HUDEP-2 (cell line): ENCODE measurements at regions not wholly inside any gene's neighbourhood (a gene's known extent, or its start where the extent isn't known, plus 50 kb on each side); places are given as distances from the start of the nearest gene placed in this dataset.

ENCODE experiments used
- DNase-seq, 76 experiments: peaks; one replicate each; lab custom pipeline; 2025; ENCODE audit not compliant: unreplicated experiment in 76 of 76; lab: John Stamatoyannopoulos, UW

DNA sequence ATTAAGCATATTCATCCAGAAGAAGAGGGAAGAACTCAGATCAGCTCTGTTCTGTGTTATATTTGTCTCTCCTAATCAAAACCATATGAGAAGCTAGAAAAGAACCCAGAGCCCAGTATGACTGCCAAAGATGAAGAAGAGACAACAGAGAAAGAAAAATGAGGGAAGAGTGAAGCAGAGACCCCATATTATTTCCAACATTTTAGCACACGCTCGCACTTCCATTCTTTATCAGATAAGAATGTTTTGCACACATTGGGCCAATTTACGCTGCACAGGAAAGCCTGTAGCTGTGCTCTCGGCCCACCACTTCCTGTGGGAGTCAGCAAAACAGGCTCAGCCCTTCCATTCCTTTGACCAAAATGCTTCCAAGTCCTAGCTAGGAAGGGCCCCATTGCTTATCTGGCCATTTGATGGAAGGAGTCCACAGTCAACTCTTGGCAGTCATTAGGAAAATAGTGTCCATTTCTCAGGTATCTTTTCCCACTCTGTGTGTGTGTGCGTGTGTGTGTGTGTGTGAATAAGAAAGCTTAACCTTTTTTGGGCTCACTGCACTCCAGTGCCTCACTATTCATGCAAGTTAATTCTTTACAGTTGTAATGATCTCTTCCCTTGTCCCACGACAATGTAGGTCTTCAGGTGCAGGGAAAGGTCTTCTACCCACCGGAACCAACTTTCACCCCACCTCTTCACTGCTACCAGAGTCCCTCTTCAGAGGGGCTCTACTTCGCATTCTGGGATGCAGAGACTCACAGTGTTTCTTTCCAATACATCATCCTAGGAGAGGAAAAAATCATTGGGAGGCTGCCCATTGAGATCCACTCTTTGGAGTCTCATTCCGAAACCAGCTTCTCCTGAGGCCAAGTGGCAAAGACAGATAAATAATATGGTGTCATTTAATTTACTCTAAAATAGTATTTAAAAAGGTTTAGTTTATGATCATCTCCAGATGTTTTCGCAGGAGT is 237.5 kb downstream of the COG6 start:
- no peak for DNase-seq

DNA sequence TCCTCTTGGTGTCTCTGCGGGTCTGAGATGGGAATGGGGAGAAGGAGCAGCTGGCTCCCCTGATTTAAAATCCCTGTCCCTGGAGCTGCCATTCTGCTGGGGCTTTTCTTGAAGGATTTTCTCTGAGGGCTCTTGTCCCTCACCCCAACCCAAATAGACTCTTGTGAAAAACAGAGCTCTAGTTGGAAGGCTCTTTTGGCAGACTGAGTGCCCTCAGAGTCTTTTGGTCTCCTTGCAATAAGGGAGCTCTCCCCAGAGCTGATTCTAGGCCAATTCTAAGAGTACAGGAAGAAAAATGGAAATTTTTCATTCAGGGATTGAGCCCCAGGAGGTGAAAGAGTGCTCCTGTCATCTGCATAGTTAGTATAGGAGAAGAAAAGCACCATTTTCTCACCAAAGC is 238.3 kb downstream of the COG6 start:
- DNase-seq = no peak

DNA sequence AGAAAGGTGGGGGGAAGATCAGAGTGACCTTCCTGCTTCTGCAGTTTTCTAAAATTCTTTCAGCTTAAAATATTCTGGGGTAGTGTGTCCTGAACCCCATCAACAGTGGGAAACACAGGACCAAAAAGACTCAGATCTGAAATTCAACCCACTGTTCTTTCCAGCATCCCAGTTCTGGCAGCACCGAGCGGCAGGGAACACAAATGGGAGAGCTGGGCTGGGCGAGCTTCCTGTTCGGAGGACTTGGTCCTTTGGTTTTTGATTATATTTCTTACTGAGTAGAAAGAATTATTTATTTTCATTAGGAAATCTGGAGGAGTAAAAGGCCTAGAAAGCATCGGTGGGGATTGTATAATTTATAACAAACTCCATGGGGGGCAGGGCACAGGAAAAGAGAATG is 239.1 kb downstream of the COG6 start:
- no peak for DNase-seq

DNA sequence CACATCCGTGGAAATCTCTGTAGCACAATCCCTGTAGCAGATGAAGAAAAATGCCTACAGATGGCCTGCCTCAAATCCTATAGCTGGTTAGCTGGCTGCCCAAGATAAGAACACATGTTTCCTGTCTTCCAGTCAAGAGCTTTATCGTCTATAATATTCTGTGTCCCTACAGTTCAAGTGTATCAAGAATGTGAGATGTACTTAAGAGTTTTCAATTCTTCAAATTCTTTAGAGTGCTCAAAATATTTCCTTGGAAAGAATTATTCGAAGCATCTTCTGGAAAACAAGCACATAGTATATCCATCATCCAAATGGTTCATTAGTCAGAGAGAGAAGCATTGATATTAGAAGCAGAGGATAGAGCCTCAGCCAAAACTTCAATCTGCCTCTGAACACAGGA is 239.8 kb downstream of the COG6 start:
- DNase-seq = no peak

DNA sequence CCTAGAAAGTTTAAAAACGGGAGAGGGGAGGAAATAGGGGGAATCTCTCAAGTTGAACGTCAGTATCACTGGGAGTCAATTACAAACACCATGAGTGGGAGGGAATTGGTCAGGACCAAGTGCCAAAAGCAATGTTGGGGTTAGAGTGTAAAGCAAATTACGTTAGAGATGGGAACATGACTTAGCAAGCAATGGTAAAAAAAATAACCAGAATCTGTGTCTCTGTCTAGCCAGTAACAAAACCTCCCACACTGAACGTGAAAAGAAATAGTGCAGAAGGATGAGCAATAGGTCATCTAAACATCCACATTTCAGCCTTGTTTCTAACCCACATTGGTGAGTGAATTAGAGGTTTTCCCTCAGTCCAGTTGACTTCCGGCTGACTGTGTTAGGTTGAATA is 242.2 kb downstream of the COG6 start:
- DNase-seq = no peak

DNA sequence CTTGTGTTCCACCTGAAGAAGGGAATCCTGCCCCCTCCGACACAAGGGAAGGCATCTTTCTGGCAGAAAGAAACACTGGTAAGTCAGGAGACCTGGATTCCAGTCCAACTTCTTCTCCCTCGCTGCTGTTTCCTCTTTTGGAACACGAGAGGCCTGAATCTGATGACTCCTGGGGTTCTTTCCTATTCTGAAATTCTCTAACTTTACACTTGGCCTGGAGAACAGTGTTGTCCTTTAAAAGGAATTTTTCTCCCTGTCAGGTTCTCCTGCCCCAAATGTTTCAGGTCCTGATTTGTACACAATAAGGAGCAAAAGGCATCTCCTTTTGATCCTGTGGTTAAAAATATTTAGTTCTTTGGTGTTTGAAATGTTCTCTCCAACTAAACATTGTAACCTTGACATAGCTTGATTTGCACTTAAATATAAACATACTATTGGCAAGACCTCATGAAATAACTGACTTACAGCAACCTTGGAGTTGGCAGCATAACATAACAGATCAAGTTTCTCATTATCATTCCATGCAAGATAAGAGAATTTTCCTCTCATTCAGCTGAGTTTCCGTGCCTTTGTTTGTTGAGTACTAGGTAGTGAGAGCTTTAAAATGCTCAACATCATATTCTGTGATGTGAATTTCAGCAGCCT is 244.8 kb downstream of the COG6 start:
- DNase-seq = no peak

DNA sequence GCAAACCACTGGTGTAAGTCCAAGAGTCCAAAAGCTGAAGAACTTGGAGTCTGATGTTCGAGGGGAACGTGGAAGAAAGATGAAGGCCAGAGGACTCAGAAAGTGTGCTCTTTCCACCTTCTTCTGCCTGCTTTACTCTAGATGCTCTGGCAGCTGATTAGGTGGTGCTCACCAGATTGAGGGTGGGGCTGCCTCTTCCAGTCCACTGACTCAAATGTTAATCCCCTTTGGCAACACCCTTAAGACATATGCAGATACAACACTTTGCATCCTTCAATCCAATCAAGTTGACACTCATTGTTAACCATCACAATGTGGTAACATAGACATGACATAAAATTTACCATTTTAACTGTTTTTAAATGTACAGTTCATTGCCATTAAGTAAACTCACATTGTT is 249.5 kb downstream of the COG6 start:
- DNase-seq = no peak

DNA sequence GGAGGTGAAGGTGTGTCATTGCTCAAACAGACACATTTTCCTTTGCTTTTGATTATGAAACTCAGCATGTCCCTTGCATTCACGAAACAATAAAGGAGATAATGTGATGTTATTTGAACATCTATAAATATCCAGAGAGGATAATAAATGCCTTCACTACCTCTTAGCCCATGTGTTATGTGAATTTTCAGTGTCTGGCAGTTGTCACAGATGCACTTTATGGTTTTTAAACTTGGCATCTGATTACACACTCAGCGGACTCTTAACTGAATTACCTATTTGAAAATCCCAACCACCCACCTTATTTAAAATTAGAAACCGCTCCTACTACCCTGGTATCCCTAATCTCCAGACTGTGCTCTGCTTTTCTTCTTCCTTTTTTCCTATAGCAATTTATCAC is 254.2 kb downstream of the COG6 start:
- DNase-seq = no peak

DNA sequence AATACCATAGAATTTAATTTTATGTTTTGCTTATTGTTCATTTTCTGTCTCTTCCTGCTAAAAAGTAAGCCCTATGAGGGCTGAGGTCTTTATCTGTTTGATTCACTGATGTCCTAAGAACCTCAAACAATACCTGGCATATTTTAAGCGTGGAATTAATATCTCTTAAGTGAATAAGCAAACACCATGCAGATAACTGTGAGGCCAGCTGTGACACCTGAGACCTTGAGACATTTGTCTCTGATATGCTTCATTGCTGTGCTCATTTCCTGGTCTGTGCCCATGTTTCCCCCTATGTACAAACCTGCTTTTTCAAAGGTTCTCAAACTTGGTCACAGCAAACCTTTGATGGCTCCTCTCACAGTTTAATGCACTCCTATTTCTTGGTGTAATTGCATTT is 254.6 kb downstream of the COG6 start:
- DNase-seq = no peak

DNA sequence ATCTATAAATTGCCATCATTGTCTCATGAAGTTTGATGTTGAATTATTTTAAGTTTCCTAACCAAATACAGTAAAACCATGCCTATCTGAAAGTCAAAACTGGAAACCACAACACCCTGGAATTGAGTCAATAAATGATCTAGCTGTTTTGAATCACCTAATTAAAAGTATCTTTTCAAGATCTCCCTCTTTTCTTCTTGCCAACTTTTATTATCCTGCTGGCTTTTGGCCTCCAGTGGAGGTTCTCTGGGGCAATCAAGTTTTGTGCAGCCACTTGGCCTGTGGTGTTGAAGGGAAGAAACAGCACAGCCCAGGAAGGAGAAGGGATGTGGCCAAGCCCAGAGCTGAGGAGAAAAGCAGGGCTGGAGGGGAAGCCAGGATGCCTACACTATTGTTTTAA is 255.4 kb downstream of the COG6 start:
- DNase-seq = no peak

DNA sequence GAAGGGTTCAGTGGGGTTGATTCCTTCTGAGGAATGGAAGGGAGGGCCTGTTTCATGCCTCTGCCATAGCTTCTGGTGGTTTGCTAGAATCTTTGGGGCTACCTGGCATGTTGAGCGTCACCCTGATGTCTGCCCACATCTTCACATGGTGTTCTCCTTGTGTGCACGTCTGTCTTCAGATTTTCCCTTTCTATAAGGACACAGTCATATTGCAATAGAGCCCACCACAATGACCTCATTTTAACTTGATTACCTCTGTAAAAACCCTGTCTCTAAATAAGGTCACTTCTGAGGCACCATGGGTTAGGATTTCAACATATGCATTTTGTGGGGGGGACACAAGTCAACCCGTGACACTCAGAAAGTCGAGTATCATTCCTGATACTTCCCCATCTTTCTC is 257.9 kb downstream of the COG6 start:
- no peak for DNase-seq

DNA sequence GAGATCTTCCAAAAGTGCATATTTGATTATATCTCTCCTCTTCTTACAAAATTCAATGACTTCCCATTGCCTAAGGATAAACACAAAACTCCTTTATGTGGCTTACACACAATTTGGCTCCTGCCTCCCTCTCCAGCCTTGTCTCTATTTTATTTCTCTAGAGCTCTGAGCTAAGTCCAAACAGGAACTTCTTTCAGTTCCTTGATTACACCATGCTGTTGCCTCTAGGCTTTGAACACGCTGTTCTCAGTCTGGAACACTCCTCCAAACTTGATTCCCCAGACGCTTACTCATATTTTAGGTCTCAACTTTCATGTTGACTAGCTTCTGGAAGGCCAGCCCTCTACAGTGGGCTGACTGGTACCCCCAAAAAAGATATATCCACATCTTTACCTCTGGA is 258.5 kb downstream of the COG6 start:
- no peak for DNase-seq

DNA sequence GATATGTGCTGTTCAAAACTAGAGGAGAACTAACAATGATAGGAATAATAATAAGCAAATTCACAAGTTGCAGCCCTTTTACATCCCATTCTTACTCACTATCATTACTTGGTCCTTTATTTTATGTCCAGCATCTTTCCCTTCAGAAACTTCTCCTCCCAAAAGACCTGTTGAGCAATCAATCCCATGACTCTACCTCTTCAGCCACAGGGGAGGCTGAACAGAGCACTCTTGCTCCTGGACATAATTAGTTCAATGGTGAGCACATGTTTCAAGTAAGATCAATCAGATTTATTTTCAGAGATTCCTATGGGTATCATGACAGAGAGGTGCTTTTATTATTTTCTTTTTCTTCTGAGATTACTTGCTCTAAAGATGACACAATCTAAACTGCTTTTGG is 260.0 kb downstream of the COG6 start:
- no peak for DNase-seq

DNA sequence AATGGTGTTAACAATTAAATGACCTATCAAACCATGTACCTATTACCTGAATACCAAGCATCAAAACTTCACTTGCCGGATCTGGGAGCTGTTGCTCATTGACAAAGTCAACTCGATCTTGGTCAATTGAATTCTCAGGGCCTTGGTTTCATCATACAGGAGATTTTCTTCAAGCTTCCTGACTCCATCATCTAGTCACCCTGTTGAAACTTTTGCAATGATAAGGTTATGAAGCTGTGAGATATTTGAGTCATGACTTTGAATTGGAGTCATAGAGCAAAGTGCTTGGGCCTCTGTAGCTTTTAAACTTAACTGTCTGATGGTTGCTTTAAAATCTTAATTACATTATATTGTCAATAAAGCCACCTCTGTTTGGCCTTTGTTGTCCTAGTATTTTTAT is 260.9 kb downstream of the COG6 start:
- DNase-seq = no peak

DNA sequence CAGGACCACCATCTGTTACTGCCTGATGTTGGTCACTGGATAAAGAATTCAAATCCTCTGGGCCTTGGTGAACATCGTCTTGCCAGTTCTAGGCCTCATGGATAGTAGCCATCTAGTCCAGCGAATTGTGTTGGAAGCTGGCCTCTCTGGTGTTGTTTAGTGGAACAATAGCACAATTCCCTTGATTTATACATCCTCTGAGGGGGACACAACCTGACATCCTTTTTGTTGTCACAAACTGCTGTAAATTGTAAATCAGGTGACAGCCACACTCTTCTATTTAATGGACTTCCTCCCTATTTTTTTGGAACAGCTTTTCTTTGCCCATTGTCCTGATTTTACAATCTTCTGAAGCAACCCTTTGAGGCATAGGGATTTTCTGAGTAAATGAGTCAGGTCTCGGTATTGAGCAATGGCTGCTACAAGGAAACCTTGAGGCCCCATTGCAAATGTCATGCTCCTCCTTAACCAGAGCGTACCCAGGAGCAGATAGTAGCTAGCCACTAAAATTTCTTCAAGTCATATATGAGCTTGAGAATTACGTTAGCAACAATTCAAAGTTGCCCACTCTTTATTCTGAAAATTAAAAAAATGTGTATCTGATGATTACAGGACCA is 263.3 kb downstream of the COG6 start:
- no peak for DNase-seq

DNA sequence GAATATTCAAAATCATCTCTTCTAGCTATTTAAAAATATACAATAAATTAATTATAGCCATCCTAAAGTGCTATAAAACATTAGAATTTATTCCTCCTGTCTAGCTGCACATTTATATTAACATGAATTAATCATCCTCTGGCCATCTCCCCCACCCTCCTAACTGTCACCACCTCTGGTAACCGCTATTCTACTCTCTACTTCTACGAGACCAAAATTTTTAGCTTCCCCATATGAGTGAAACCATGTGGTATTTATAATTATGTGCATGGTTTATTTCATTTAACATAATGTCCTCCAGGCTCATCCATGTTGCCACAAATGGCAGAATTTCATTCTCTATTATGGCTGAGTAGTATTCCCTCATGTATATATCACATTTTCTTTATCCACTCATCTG is 265.2 kb downstream of the COG6 start:
- DNase-seq = no peak

DNA sequence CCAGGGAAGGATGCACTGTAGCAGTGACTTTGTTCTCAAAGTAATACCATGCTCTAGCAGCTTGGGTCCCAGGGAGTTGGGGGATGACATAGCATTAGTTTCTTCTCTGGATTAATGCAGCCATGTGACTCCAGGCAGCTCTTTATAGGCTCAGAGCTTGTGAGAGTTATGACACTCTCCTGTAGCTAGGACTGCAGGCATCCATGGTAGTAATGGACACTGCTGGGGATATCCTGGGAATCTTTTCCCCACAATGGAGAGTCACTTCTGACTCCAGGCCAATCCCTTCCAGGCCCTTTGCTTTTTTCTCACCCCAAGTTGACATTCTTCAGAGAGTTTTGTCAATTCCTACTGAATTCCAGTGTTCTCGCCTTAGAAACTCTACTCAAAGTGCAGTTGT is 270.9 kb downstream of the COG6 start:
- no peak for DNase-seq

DNA sequence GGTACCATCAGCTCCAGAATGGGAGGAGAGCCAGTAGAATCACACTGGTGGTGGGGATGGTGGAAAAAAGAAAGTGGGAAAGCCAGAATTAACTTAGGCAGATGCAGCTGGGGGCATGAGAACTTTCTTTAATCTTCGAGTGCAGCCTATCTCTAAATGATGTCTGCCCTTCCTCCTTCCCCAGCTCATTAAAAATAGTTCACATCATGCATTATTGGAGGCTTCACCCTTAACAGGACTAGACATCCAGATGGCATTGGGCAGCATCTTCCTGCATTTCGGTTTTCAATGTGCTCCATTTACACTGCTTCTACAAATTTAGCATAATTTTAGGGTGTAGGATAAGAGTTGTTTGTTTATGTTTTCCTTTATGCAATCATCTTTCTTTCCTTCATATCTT is 272.8 kb downstream of the COG6 start:
- DNase-seq = no peak

DNA sequence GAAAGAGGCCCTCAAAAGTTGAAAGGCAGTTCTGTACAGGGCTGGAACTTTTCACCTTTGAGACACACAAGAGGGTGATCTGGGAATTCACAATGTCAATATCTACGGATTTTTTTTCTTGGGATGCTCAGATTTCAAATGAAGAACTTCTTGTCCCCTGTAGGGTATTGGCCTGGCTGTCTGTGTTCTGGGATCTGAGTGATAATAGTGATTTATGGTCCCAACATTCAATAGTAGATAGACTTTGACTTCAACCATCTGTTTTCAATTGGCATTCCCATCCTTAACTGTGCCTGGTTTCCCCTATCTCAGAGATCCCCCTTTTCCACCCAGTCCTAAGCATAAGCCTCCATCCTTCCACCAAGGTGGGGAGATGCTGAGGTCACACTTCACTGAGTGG is 274.1 kb downstream of the COG6 start:
- no peak for DNase-seq

DNA sequence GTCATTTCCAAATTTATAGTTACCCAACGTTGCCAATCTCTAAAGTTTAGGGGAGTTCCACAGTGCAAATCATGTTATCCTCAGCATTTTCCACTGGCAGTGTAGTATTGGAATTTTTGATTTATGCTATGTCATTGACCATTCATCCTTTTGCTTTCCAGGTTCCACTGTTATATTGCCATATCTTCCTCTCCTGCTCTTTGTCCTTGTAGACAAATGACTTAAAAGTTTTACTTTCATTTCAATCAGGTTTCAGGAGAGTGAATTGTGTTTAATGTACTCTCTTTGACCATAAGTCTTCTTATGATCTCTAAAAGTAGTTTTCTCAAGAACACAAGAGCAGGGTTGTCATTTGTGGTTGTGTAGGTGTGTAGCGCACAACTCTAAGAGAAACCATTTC is 274.6 kb downstream of the COG6 start:
- DNase-seq = no peak

DNA sequence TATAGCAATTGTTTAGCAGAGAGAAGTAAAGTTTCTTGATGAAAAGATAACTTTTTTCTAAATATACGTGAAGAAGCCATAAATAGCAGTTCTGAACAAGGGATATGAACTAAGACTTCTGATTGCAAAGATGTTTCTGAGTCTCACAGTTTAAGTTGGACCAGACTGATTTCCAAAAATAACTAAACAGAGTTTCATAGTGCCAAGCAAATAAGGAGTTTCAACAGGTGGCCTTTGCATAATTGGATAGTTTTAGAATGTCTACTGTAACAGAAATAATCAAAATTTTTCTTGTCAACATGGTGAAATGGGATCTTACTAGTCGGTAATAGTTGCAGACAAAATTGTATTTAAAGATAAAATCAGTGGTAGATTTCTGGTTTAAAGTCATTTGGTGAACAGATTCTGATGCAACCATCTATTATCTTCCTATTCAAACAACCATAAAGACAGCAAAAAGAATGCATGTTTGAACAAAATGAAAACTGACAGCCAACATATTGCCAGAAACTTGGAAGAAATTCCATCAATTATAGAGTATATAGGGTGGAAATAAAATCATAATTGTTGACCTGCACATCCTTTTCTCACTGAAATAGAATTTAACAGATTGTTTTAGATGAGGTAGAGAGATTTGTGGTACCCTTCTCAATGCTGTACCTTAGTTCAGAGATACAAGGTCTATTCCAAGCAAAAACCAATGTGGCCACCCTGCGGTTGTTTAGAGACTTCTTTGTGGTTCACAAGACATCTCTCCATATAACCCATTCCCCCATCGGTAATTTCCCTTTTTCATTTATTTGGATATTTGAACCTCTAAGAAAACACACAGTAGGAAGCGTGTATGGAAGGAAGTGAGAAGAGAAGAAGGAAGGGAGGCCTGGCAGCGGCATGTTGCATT is 275.3 kb downstream of the COG6 start:
- no peak for DNase-seq
